Caco-2 (cell line): ENCODE measurements at regions not wholly inside any gene's neighbourhood (a gene's known extent, or its start where the extent isn't known, plus 50 kb on each side); places are given as distances from the start of the nearest gene placed in this dataset.

Experiments used
- BruUV-seq: library from RNA; stranded (reverse); fragments of 400-500 nt; replicated peaks from 2 replicates; lab custom pipeline; 2021; lab: Mats Ljungman, UMichigan
- CTCF ChIA-PET: fragments of 300-600 bp; sonication (Branson Sonifier 250); formaldehyde crosslinking; loops from one replicate; lab custom pipeline; 2022; ENCODE audit warnings: antibody characterized with exemption; lab: Charles Lee
- POLR2A ChIA-PET: fragments of 300-600 bp; sonication (Branson Sonifier 250); formaldehyde crosslinking; loops from one replicate; lab custom pipeline; 2022; ENCODE audit warnings: antibody characterized with exemption; lab: Charles Lee
- DNase-seq, 2 experiments: peaks; one replicate each; pipeline versions ENCODE4 v3.0.0 to v3.0.0-alpha.2; 2020 to 2022
- H3K27me3 ChIP-seq: replicated peaks from 2 replicates; pipeline ENCODE4 v1.6.0; 2011; ENCODE audit warnings: low read length; ENCODE audit not compliant: control insufficient read depth, insufficient read depth
- H3K36me3 ChIP-seq: 2 replicates; pipeline ENCODE4 v1.5.1; 2011; ENCODE audit warnings: low read length; ENCODE audit not compliant: control insufficient read depth, insufficient read depth
- H3K4me1 ChIP-seq: fragments of 250-450 bp; sonication (Bioruptor Pico); 2 replicates; pipeline ENCODE4 v1.5.1; 2020; ENCODE audit warnings: mild to moderate bottlenecking
- H3K4me3 ChIP-seq: 2 replicates; pipeline ENCODE4 v1.5.1; 2011; ENCODE audit warnings: low read depth, mild to moderate bottlenecking, control low read depth, low read length
- H3K9me3 ChIP-seq: fragments of 250-450 bp; sonication (Bioruptor Pico); 2 replicates; pipeline ENCODE4 v1.5.1; 2020; ENCODE audit warnings: mild to moderate bottlenecking, moderate library complexity
- H3K27ac Mint-ChIP-seq: one replicate; pipeline ENCODE4 v1.8.0; 2022; ENCODE audit warnings: mixed read lengths; ENCODE audit not compliant: unreplicated experiment
- H3K27me3 Mint-ChIP-seq: one replicate; pipeline ENCODE4 v1.8.0; 2022; ENCODE audit warnings: mixed read lengths; ENCODE audit not compliant: insufficient read depth, unreplicated experiment
- H3K36me3 Mint-ChIP-seq: one replicate; pipeline ENCODE4 v1.8.0; 2022; ENCODE audit warnings: mild to moderate bottlenecking, mixed read lengths; ENCODE audit not compliant: insufficient read depth, unreplicated experiment
- H3K4me1 Mint-ChIP-seq: one replicate; pipeline ENCODE4 v1.8.0; 2022; ENCODE audit warnings: low read depth, mixed read lengths; ENCODE audit not compliant: unreplicated experiment
- H3K4me3 Mint-ChIP-seq: one replicate; pipeline ENCODE4 v1.8.0; 2022; ENCODE audit warnings: mild to moderate bottlenecking, moderate library complexity, mixed read lengths; ENCODE audit not compliant: unreplicated experiment
- H3K9me3 Mint-ChIP-seq: one replicate; pipeline ENCODE4 v1.8.0; 2022; ENCODE audit warnings: mixed read lengths; ENCODE audit not compliant: unreplicated experiment
- intact Hi-C: fragments of 100-400 bp; cut with micrococcal nuclease; formaldehyde crosslinking; loops from one replicate; pipeline ENCODE4 v1.10.0; 2022; ENCODE audit not compliant: unreplicated experiment
- TF ChIP-seq, protein P1 (sequence below), 2 experiments: fragments of 200-600 bp in 1 of 2; IDR thresholded peaks; 1 replicate in 1 of 2; 2 replicates in 1 of 2; pipeline versions ENCODE4 v1.5.1 to v1.8.0; 2011 to 2022; ENCODE audit warnings: antibody characterized with exemption in 1 of 2, control low read depth in 1 of 2, inconsistent platforms in 1 of 2, low read depth in 1 of 2, low read length in 1 of 2, mild to moderate bottlenecking in 1 of 2, moderate library complexity in 1 of 2; ENCODE audit not compliant: insufficient read depth in 1 of 2, severe bottlenecking in 1 of 2, unreplicated experiment in 1 of 2

DNA sequence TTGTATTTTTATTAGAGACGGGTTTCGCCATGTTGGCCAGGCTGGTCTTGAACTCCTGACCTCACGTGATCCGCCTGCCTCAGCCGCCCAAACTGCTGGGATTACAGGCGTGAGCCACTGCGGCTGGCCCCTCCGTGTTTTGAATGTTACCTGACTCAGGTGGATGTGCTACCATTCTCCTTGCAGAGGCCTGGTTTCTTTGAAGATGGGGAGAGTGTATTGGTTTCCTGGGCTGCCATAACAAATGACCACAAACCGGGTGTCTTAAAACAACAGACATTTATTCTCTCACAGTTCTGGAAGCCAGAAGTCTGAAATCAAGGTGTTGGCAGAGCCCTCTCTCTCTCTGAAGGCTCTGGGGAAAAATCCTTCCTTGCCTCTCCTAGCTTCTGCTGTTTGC, 98.0 kb downstream of the IRF2BPL start:
- Mint-ChIP-seq H3K9me3 (no peaks in the 10 kb centered on the region), H3K27ac (no peak overlapping the region), H3K4me1 (no peaks in the 10 kb centered on the region), H3K4me3 (no peak overlapping the region), H3K36me3 (no peaks in the 10 kb centered on the region), H3K27me3 (no peaks in the 10 kb centered on the region)
- CTCF ChIA-PET, result no interaction called here
- intact Hi-C loops, result no loop called here
- Histone ChIP-seq H3K36me3 (no peaks in the 10 kb centered on the region), H3K27me3 (no peaks in the 10 kb centered on the region), H3K4me3 (no peak overlapping the region), H3K4me1 (no peaks in the 10 kb centered on the region), H3K9me3 (no peaks in the 10 kb centered on the region)
- TF ChIP-seq, protein P1, sequence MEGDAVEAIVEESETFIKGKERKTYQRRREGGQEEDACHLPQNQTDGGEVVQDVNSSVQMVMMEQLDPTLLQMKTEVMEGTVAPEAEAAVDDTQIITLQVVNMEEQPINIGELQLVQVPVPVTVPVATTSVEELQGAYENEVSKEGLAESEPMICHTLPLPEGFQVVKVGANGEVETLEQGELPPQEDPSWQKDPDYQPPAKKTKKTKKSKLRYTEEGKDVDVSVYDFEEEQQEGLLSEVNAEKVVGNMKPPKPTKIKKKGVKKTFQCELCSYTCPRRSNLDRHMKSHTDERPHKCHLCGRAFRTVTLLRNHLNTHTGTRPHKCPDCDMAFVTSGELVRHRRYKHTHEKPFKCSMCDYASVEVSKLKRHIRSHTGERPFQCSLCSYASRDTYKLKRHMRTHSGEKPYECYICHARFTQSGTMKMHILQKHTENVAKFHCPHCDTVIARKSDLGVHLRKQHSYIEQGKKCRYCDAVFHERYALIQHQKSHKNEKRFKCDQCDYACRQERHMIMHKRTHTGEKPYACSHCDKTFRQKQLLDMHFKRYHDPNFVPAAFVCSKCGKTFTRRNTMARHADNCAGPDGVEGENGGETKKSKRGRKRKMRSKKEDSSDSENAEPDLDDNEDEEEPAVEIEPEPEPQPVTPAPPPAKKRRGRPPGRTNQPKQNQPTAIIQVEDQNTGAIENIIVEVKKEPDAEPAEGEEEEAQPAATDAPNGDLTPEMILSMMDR (IDR thresholded peaks at IDR 0.05; ENCODE audit: insufficient read depth in 1 of 2, low read depth in 1 of 2, low read length in 1 of 2, severe bottlenecking in 1 of 2, unreplicated experiment in 1 of 2), result no peak
- no TSS peak for BruUV-seq
- DNase-seq, result no peak
- POLR2A ChIA-PET, result no interaction called here

DNA sequence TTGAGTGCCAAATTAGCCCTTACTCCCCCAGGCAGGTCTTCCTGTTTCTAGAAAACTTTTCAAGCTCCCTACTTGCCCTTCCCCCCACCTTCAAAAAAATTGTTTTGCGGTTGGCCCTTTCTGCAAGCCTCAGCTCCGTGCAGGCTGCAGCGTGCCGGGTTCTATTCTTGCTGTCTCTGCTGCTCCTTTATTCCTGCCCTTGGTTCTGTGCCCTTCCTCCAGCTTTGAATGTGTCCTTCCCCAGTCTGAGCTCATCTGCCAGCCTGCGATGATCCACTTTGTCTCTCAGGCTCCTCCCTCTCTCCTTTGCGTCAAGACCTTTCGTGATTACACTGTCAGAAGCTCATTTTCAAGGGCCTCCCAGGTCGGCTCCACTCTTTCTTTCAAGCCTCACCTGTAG, 98.6 kb downstream of the IRF2BPL start:
- BruUV-seq, result no TSS peak
- H3K4me1 Mint-ChIP-seq, result no peaks in the 10 kb centered on the region
- ChIA-PET POLR2A (no interaction called here), CTCF (no interaction called here)
- H3K4me1 ChIP-seq, result no peaks in the 10 kb centered on the region
- no peak for DNase-seq
- intact Hi-C loops, result no loop called here
- no peak overlapping the region for H3K4me3 Mint-ChIP-seq
- H3K9me3 Mint-ChIP-seq, result no peaks in the 10 kb centered on the region
- H3K27ac Mint-ChIP-seq, result no peak overlapping the region
- no peaks in the 10 kb centered on the region for H3K36me3 ChIP-seq
- no peaks in the 10 kb centered on the region for H3K27me3 Mint-ChIP-seq
- no peaks in the 10 kb centered on the region for H3K27me3 ChIP-seq
- TF ChIP-seq, protein P1 (IDR thresholded peaks at IDR 0.05; ENCODE audit: insufficient read depth in 1 of 2, low read depth in 1 of 2, low read length in 1 of 2, severe bottlenecking in 1 of 2, unreplicated experiment in 1 of 2), result no peak
- H3K4me3 ChIP-seq, result no peak overlapping the region
- H3K36me3 Mint-ChIP-seq, result no peaks in the 10 kb centered on the region
- H3K9me3 ChIP-seq, result no peaks in the 10 kb centered on the region

DNA sequence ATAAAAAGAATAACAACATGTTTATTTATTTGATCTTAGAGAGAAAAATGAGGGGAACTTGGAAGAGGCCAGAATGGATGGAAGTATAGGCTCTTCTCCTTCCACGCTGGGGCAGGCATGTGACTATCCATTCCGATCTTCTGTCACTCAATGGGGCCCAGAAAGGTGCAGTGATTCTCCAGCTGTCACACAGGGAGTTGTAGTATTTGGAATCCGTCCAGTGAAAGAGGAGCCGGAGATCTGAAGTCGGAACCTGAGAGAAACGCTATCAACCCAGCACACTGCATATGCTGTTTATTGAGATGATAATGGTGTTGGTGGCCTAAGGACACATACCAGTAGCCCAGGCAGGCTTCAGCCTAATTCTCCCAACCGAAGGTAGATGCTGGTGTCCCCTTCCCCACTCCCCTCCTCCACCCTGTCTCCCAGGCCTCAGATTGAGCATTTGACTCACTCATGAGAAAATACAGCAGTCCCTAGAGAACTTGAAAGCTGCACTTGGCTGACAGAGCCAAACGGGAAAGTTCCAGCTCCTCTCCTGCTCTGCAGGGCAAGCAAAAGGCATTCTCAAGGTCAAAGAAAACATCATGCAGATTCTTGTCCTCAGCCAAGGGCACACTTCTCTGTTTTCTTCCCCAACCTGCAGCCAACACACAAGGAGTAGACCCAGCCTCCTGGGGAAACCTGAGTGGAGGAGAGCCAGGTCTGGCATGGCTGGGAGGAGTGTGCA, 100.4 kb downstream of the IRF2BPL start:
- no peaks in the 10 kb centered on the region for H3K9me3 ChIP-seq
- H3K36me3 Mint-ChIP-seq, result no peaks in the 10 kb centered on the region
- POLR2A ChIA-PET, result no interaction called here
- H3K4me1 Mint-ChIP-seq, result no peaks in the 10 kb centered on the region
- H3K4me3 ChIP-seq, result no peak overlapping the region
- no peaks in the 10 kb centered on the region for H3K27me3 Mint-ChIP-seq
- no peak overlapping the region for H3K4me3 Mint-ChIP-seq
- BruUV-seq, result no TSS peak
- intact Hi-C loops, result no loop called here
- no peaks in the 10 kb centered on the region for H3K4me1 ChIP-seq
- H3K9me3 Mint-ChIP-seq, result no peaks in the 10 kb centered on the region
- CTCF ChIA-PET, result interaction anchor here (0.6 kb wide), 1 partner anchor 22 kb away, joined by 3 read pairs; no protein-coding TSS in a partner anchor
- no peaks in the 10 kb centered on the region for H3K27me3 ChIP-seq
- H3K27ac Mint-ChIP-seq, result no peak overlapping the region
- TF ChIP-seq, protein P1 (IDR thresholded peaks at IDR 0.05; ENCODE audit: insufficient read depth in 1 of 2, low read depth in 1 of 2, low read length in 1 of 2, severe bottlenecking in 1 of 2, unreplicated experiment in 1 of 2), result no peak
- H3K36me3 ChIP-seq, result no peaks in the 10 kb centered on the region
- DNase-seq, result no peak
